Stimulated activated CD4-positive, alpha-beta T cell treated with anti-CD3 and anti-CD28 coated beads, Interleukin-1b, Interleukin-23, amount 100 ng/mL, for 24 hours (primary cell): ENCODE measurements at regions not wholly inside any gene's neighbourhood (a gene's known extent, or its start where the extent isn't known, plus 50 kb on each side); places are given as distances from the start of the nearest gene placed in this dataset.
"Not testable (repeated sequence)": the region's sequence is repeated elsewhere in the genome, so short reads cannot be mapped to it uniquely, and the experiment has no call there.

Experiments
- DNase-seq, 4 experiments: peaks; one replicate each; pipeline ENCODE4 v3.0.0-alpha.2; 2020; ENCODE audit warnings: low read depth in 4 of 4, low spot score in 1 of 4

- DNase-seq = not testable (repeated sequence)
Observed at GRCh38 chr1:149157409-149157808, 54.1 kb upstream of the NBPF9 start.

GRCh38 chr1:149158308-149158707, 55.0 kb upstream of the NBPF9 start:
- not testable (repeated sequence) for DNase-seq

DNA sequence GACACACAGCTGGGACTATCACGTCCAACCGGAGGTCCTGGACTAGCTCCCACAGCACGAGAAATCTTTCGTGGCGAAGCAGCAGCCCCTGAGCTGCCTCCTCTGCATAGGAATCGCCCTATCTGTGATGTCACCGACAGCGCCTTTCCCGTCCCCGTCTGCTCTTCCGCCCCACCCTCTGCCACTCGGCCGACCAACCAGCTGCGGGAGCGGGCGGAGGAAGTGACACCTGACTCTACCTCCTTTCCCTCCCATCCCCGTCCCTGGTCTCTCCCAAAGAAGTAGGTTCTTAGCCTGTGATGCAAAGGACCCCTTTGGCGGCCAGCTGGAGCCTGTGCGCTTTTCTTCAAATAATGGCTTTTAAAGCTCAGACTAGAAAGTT, 59.7 kb upstream of the NBPF9 start:
- DNase-seq = not testable (repeated sequence)

GRCh38 chr1:149174765-149175164, 71.4 kb upstream of the NBPF9 start:
- not testable (repeated sequence) for DNase-seq

GRCh38 chr1:149175812-149176211, 72.5 kb upstream of the NBPF9 start:
- not testable (repeated sequence) for DNase-seq

GRCh38 chr1:149176453-149177316, 73.3 kb upstream of the NBPF9 start:
- DNase-seq = peak; percentile 19 to 33 (median 24)

DNA sequence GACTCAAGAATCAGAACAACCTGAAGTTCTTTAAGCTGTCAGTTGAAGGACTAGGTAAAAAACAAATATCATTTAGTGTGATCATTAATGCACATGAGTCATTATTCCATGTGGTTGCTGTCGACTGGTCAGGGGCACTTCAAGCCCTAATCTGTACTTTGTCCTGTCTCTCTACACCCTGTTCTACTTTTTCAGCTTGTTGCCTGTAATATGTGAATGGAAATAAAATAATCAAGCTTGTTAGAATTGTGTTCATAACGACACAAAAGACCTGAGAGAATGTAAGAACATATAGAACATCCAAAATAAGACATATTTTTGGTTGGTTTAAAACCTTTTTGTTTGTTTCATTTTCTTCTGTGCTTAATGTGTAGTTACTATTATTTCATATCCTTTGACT, 87.4 kb upstream of the NBPF9 start:
- DNase-seq = not testable (repeated sequence)

GRCh38 chr1:149196651-149197050, 93.3 kb upstream of the NBPF9 start:
- DNase-seq = not testable (repeated sequence)

DNA sequence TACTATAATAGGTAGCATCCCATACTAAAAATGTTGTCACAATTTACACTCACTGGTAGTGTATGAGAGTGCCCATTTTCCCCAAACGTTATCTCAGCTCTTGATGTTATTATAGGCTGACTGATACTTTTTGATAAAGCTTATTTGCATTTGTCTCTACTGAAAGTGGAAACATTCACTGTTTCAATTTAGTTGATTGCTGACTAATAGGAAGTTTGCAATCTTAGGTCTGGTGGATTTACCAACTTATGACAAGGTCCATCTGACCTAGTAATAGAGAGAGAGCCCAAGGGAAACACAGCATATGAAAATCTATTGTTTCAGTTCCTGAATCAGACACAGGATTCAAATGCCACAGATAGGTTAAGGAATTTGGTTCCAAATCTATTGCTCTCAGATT, 97.2 kb upstream of the NBPF9 start:
- DNase-seq = not testable (repeated sequence)

- DNase-seq = not testable (repeated sequence)
Observed at GRCh38 chr1:149202283-149202682, 98.9 kb upstream of the NBPF9 start.

DNA sequence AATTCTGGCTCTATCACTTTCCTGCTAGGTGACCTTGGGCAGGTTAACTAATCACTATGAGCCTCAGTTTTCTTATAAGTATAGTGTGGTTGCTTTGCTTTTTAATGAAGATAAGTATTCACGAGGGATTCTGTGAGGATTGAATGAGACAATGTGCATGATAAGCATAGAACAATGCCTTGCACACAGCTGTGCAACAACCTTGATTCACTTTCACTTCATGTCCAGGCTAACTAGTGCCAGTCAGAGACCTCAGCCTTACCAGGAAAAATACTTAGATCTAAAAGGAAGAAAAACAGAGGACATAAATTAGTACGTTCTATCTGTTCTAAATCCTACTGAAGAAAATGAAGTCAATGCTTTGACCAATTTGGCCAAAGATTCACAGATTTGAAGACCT, 101.0 kb upstream of the NBPF9 start:
- not testable (repeated sequence) for DNase-seq

DNA sequence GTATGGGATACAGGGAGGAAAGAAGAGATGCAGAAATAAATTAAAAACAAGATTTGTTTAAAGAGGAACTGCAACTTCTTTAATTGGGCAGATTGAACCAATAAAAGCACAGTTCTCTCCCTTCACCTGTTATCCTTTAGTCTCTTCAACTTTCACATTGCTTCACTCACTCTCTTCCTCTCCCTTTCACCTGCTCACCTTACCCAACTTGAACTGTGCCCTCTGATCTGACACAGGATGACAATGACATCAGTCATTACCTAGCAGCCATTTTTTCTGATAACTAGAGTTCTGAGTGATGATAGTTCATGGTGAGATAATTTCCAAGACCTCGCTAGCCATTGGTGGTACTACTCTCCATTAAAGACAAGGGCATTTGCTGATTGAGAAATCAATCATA, 105.5 kb upstream of the NBPF9 start:
- not testable (repeated sequence) for DNase-seq

- not testable (repeated sequence) for DNase-seq
Observed at GRCh38 chr1:149211757-149212420, 108.5 kb upstream of the NBPF9 start.

DNA sequence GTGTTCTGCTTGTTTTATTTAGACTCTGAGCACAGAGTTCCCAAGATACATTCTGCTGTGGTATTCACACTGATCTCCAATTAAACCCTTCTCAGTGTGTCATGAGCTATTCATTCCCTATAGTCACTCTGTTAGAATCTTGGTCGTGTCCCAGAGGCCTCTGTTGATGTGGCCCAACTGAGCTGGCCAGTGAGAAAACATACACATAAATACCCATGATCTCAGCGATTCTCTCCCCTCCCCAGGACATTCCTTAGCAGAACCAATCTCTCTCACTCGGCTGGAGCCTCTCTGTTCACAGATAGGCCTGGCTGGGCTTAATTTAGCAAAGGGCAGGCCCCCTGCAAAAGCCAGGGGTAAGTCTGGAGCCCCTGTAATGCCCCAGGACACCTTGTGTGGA, 109.6 kb upstream of the NBPF9 start:
- DNase-seq = not testable (repeated sequence)

GRCh38 chr1:149213673-149214072, 110.3 kb upstream of the NBPF9 start:
- DNase-seq = not testable (repeated sequence)

- DNase-seq = not testable (repeated sequence)
Observed at GRCh38 chr1:149218080-149218988, 115.0 kb upstream of the NBPF9 start.

- DNase-seq = not testable (repeated sequence)
Observed at GRCh38 chr1:149219539-149219938, 116.2 kb upstream of the NBPF9 start.

DNA sequence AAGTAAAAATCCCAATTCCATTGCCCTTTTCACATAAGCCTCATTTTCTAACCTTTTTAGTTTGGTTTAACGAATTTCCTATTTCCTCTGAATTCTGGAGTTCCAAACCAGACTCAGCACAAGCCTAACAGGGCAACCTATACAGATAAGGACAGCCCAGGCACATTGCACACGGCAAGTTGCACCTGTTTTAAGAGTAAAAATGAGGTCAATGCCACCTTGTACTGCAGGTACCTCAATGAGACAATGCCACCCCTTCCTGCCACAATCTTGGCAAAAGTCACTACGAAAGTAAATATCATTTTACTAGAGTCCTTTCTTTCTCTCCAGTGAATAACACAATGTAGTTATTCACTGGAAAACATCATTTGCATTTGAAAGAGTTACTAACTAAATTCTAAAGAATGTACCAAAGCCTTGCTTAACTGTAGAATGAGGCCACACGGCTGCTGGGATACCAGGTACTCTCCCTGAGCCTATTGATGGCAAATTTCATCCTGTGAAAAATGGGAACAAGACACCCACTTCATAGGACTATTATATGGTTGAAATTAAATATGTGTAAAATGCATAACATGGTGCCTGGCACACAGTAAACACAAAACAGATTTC, 117.2 kb upstream of the NBPF9 start:
- DNase-seq = not testable (repeated sequence)

DNA sequence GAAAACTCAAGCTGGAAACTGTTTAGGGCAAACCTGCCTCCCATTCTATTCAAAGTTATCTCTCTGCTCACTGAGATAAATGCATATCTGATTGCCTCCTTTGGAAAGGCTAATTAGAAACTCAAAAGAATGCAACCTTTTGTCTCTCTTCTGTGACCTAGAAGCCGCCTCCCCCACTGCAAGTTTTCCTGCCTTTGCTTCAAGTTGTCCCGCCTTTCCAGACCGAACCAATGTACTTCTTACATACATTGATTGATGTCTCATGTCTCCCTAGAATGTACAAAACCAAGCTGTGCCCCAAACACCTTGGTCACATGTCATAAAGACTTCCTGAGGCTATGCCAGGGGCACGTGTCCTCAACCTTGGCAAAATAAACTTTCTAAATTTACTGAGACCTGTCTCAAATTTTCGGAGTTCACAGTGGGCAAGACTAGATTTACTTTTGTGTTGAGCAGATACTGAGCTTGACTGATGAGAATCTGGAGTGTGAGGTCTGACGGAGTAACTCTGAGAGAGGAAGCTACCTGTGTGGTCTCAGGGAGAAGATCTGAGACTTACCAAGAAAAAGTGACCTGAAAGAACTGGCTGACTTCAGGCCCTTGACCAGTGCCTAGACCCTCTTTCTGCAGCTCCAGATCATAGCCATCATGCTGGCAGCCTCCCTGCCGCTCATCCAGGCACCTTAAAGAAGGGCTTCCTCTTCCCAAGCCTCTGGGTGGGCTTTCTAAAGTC, 124.7 kb upstream of the NBPF9 start:
- DNase-seq = not testable (repeated sequence)
